MM.1S (cell line): ENCODE measurements at regions not wholly inside any gene's neighbourhood (a gene's known extent, or its start where the extent isn't known, plus 50 kb on each side); places are given as distances from the start of the nearest gene placed in this dataset.
"Not testable (repeated sequence)": the region's sequence is repeated elsewhere in the genome, so short reads cannot be mapped to it uniquely, and the experiment has no call there.

Source experiments
- DNase-seq: peaks from one replicate; pipeline ENCODE4 v3.0.0-alpha.2; 2015
- H2AFZ ChIP-seq: fragments of 300-600 bp; sonication (generic); 2 replicates; pipeline ENCODE4 v1.6.0; 2016; ENCODE audit warnings: antibody characterized with exemption, low read length
- H3F3A ChIP-seq: fragments of 300-600 bp; sonication (generic); 2 replicates; pipeline ENCODE4 v1.6.1; 2016; ENCODE audit warnings: mild to moderate bottlenecking, antibody characterized with exemption, low read length, moderate library complexity, mixed read lengths; ENCODE audit not compliant: insufficient read depth
- H3K27ac ChIP-seq: fragments of 300-600 bp; sonication (generic); 2 replicates; pipeline ENCODE4 v1.5.1; 2016; ENCODE audit warnings: mild to moderate bottlenecking, low read length
- H3K27me3 ChIP-seq: fragments of 300-600 bp; sonication (generic); replicated peaks from 2 replicates; pipeline ENCODE4 v1.6.0; 2016; ENCODE audit warnings: low read length; ENCODE audit not compliant: insufficient read depth
- H3K36me3 ChIP-seq: fragments of 300-600 bp; sonication (generic); replicated peaks from 2 replicates; pipeline ENCODE4 v1.6.1; 2016; ENCODE audit warnings: mild to moderate bottlenecking, low read length, mixed read lengths; ENCODE audit not compliant: insufficient read depth
- H3K4me1 ChIP-seq: fragments of 300-600 bp; sonication (generic); 2 replicates; pipeline ENCODE4 v1.6.1; 2016; ENCODE audit warnings: low read length, mixed read lengths
- H3K4me2 ChIP-seq: fragments of 300-600 bp; sonication (generic); 2 replicates; pipeline ENCODE4 v1.6.0; 2016; ENCODE audit warnings: low read depth, low read length
- H3K4me3 ChIP-seq: fragments of 300-600 bp; sonication (generic); 2 replicates; pipeline ENCODE4 v1.5.1; 2016; ENCODE audit warnings: low read length, mixed read lengths
- H3K79me2 ChIP-seq: fragments of 300-600 bp; sonication (generic); 2 replicates; pipeline ENCODE4 v1.6.1; 2016; ENCODE audit warnings: mixed run types, low read length, mixed read lengths
- H3K9ac ChIP-seq: fragments of 300-600 bp; sonication (generic); 2 replicates; pipeline ENCODE4 v1.6.1; 2016; ENCODE audit warnings: low read length, mixed read lengths
- H3K9me2 ChIP-seq: fragments of 300-600 bp; sonication (generic); replicated peaks from 2 replicates; pipeline ENCODE4 v1.6.1; 2016; ENCODE audit warnings: mild to moderate bottlenecking, low read length, mixed read lengths; ENCODE audit not compliant: insufficient read depth
- H3K9me3 ChIP-seq: fragments of 300-600 bp; sonication (generic); replicated peaks from 2 replicates; pipeline ENCODE4 v1.6.1; 2016; ENCODE audit warnings: mild to moderate bottlenecking, low read length, mixed read lengths; ENCODE audit not compliant: insufficient read depth
- H4K20me1 ChIP-seq: fragments of 300-600 bp; sonication (generic); 2 replicates; pipeline ENCODE4 v1.6.1; 2016; ENCODE audit warnings: mild to moderate bottlenecking, low read length, moderate library complexity, mixed read lengths; ENCODE audit not compliant: insufficient read depth

DNA sequence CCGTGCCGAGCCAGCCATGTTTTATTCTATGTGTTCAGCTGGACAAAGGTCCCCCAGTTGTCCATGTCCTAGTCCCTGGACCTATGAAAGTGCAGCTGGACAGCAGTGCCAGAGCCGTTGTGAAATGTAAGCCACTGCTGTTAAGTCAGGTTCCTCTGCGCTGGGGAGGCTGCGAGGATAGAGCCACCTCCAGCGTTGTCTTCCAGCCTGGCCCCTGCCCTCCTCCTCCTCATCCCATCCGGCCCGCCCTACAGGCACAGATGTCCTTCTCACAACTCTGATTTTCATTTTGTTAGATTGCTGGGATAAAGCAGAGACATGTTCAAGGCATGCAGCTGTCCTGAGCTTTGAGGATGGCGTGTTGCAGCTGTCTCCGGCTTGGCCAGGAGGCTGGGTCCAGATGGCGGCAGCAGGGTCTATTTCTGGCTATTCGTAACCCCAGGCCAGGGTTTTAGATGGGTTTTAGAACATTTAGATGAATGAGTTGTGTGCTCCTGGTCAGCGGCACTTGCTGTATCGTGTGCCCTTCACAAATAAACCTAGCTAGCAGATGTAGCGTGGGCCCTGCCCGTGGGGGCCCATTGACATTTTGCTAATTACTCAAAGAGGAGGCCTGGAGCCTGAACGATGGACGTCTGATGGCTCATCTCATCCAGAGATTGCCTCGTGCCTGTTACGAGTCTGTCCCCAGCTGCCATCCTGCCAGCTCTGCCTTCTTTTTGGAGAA is 185.7 kb downstream of the LAT start:
- not testable (repeated sequence) for H3K9me2 ChIP-seq, H3K27ac ChIP-seq, H3K4me3 ChIP-seq, H3K9ac ChIP-seq, H2AFZ ChIP-seq, H3K4me2 ChIP-seq, H3K4me1 ChIP-seq, H3F3A ChIP-seq, H3K9me3 ChIP-seq, DNase-seq, H4K20me1 ChIP-seq, H3K79me2 ChIP-seq, H3K36me3 ChIP-seq
- peaks cover 33% of the 10 kb centered on the region for H3K27me3 ChIP-seq

DNA sequence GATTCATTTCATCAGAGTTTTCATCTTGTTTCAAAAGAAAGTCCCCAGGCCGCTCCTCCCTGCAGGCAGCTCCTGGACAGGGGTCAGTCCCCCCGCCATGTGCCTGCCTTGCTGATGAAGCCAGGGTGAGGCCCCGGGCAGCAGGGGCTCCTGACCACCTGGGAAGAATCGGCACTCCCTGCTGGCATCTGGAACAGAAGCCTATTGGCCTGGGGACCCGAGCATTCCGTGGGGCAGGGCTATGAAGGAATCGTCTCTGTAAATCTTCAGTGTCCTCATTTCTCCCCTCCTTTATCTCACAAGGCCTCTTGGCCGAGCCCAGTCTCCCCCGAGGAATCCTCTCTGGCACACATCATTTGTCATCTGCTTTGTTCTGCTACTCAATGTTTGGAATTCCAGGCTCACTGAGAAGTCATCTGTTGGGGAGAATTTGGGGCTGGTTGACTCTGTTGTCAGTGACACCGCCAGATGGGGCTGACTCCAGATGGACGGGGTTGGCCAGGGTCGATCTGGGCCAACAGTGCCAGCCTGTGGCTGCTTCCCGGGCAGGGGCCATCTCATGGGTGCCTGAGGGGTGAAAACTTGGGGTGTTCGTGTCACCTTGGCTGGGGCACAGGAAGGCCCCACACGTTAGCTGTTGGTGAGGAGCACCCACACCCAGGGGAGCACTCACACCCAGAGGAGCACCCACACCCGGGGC is 184.6 kb downstream of the LAT start:
- H3F3A ChIP-seq, DNase-seq: not testable (repeated sequence)

DNA sequence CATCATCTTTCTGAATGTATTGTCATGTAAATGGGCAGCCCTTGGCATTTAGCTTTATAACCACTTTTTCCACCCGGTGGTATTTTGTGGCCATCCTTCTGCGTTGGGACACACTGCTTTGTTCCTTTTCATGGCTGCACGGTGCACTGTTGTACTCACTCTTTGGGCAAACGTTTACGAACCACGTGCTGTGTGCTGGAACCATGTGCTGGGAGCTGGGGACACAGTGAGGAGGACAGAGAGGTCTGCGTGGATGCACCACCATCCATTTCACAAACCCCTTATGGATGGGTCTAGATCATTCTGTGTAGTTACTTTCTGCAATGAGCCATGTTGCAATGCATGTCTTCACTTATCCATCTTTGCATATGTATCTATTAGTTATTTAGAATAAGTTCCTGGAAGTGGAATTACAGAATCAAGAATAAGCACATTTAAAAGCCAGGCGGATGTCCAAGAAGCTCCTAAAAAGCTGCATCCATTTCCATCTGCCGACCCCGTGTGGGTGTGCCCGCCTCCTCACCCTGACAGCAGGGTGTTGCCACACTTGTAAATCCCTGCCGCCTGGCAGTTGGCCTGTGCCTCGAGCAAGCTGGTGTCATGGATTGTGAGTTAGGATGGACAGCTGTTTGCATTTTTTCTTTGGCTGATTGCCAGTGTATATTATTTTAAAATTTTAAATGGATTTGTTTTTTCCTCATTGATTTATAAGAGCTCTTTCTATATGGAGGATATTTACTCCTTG is 183.8 kb downstream of the LAT start:
- H3K36me3 ChIP-seq: not testable (repeated sequence)

More for the DNA sequence above, 184.6 kb downstream of the LAT start:
- H3K4me1 ChIP-seq, H4K20me1 ChIP-seq, H3K4me2 ChIP-seq, H3K79me2 ChIP-seq, H3K9me2 ChIP-seq, H2AFZ ChIP-seq, H3K36me3 ChIP-seq, H3K9ac ChIP-seq, H3K9me3 ChIP-seq, H3K27ac ChIP-seq, H3K4me3 ChIP-seq: not testable (repeated sequence)
- peaks cover 29% of the 10 kb centered on the region for H3K27me3 ChIP-seq

DNA sequence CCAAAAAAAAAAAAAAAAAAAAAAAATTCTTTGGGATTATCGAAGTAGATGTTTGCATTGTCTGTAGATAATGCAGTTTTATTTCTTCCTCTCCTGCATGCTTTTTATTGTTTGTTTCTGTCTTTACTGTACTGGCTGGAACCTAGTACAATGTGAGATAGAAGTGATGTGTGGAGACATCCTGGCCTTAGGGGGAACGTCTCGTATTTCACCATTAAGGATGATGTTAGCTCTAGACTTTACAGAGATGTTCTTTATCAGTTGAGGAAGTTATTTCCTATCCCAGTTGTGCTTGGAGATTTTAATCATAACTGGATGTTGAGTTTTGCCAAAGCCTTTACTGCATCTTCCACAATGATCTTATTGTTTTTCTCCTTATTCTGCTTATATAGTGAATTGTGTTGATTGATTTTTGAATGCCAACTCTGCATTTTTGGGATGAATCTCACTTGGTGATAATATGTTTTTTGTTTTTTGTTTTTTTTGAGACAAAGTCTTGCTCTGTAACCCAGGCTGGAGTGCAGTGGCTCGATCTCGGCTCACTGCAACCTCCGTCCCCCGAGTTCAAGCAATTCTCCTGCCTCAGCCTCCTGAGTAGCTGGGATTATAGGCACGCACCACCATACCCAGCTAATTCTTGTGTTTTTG is 179.7 kb downstream of the LAT start:
- H3K27ac ChIP-seq, H3K4me1 ChIP-seq, DNase-seq: not testable (repeated sequence)

More for the DNA sequence above, 183.8 kb downstream of the LAT start:
- not testable (repeated sequence) for H3K9me3 ChIP-seq, H4K20me1 ChIP-seq, H3K9ac ChIP-seq, H2AFZ ChIP-seq, H3K79me2 ChIP-seq, H3K4me2 ChIP-seq, DNase-seq, H3F3A ChIP-seq, H3K4me1 ChIP-seq, H3K9me2 ChIP-seq, H3K4me3 ChIP-seq, H3K27ac ChIP-seq
- H3K27me3 ChIP-seq: peaks cover 22% of the 10 kb centered on the region

DNA sequence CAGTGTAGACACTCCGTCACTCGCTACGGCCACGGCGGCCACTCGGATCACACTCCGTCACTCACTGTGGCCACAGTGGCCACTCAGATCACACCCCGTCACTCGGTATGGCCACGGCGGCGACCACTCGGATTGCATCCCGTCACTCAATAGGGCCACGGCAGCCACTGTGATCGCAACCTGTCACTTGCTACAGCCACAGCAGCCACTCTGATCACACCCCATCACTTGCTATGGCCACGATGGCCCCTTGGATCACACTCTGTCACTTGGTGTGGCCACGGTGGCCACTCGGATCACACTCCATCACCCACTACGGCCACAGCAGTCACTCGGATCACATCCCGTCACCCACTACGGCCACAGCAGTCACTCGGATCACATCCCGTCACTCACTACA is 175.3 kb downstream of the LAT start:
- H3K4me1 ChIP-seq, DNase-seq, H3K9me2 ChIP-seq, H3K79me2 ChIP-seq, H3K4me2 ChIP-seq, H3K36me3 ChIP-seq, H3K27ac ChIP-seq, H2AFZ ChIP-seq, H4K20me1 ChIP-seq, H3K9me3 ChIP-seq, H3F3A ChIP-seq, H3K9ac ChIP-seq, H3K27me3 ChIP-seq, H3K4me3 ChIP-seq: not testable (repeated sequence)

More for the DNA sequence above, 179.7 kb downstream of the LAT start:
- H3K9me2 ChIP-seq, H4K20me1 ChIP-seq, H2AFZ ChIP-seq, H3K4me2 ChIP-seq, H3K9ac ChIP-seq, H3K79me2 ChIP-seq, H3K36me3 ChIP-seq, H3K4me3 ChIP-seq, H3K9me3 ChIP-seq, H3F3A ChIP-seq: not testable (repeated sequence)
- H3K27me3 ChIP-seq: peaks cover 14% of the 10 kb centered on the region; the same call in 1 of the 2 replicates

DNA sequence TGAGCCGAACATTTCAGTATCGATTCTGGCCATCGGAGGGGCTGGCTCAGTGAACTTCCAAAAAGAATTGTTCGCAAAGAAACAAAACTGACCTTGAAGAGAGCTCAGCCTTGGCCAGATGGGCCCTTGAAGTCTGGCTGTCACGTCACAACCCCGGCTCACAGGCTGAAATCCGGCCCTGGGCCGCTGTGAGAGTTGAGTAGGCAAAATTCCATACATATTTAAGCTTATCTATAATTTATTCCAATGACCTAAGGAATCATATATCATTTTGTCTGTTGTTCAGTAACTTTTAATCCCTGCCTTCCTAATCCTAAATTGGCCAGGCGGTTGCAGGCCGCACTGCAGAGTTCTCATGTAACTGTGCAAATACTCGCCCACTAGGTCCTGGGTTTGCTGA is 174.8 kb downstream of the LAT start:
- not testable (repeated sequence) for H3K9ac ChIP-seq, H3K36me3 ChIP-seq, H2AFZ ChIP-seq, H3K27ac ChIP-seq, H3K4me1 ChIP-seq, H3F3A ChIP-seq, H3K4me3 ChIP-seq, H3K79me2 ChIP-seq, H3K27me3 ChIP-seq, H4K20me1 ChIP-seq, H3K4me2 ChIP-seq, DNase-seq, H3K9me2 ChIP-seq, H3K9me3 ChIP-seq
